CD4-positive, alpha-beta T cell treated with Interleukin-12 subunit alpha and Interleukin-12 subunit beta, for 1 hour (primary cell): ENCODE measurements at regions not wholly inside any gene's neighbourhood (a gene's known extent, or its start where the extent isn't known, plus 50 kb on each side); places are given as distances from the start of the nearest gene placed in this dataset.

Source experiments
- DNase-seq: peaks from one replicate; pipeline ENCODE4 v3.0.0-alpha.2; 2020

DNA sequence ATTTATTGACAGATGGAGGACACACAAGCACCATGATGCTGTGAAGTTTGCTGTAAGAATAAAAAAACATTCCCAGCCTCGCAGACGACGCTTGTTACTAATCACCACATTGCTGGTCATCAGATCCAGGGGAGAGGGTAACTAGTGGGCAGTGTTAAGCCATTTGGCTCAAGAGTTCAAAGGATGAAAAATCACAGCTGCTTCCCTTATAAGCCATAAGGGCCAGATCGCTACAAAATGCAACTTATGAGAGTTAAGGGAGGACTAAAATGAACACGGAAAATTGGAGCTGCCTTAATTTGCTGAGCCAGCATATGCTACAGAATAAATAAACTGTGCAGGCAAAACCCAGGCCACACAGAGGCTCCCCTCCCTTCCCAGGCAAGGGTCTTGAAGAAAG lies 522.6 kb downstream of the TDRD15 start:
- DNase-seq: no peak

DNA sequence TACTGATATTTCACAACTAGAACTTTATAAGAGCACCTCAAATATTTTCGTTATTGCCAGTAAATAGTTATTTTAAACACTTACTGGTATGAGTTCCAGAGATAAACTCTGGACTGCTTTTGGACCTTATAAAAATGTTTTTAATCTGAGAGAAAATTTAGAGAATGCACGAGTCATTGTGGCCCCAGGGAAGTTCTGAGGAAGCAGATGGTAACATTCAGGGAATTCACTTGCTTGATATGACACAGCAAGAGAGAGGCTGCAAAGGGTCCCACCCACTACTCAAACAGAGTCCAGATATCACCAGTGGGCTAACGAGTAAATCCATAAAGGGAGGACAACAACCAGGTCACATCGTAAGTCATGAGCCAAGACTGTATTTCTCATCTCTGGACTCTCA lies 526.8 kb downstream of the TDRD15 start:
- no peak for DNase-seq

DNA sequence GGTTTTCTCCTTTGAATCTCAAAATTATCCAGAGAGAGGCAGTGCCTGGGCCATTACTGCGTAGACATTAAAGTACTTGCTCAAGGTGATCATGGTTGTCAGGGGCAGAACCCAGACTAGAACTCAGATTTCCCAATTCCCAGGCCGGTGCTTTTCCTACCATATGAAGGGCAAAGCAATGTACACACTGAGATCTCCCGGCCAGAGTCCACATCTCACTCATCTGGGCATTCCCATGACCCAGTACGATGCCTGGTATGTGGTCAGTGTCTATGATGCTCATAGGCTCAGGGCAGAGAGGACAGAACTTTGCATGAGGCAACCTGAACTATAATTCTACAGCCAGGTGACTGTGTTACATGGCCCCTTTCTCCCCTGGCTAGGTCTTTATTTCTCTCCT lies 531.4 kb downstream of the TDRD15 start:
- no peak for DNase-seq

DNA sequence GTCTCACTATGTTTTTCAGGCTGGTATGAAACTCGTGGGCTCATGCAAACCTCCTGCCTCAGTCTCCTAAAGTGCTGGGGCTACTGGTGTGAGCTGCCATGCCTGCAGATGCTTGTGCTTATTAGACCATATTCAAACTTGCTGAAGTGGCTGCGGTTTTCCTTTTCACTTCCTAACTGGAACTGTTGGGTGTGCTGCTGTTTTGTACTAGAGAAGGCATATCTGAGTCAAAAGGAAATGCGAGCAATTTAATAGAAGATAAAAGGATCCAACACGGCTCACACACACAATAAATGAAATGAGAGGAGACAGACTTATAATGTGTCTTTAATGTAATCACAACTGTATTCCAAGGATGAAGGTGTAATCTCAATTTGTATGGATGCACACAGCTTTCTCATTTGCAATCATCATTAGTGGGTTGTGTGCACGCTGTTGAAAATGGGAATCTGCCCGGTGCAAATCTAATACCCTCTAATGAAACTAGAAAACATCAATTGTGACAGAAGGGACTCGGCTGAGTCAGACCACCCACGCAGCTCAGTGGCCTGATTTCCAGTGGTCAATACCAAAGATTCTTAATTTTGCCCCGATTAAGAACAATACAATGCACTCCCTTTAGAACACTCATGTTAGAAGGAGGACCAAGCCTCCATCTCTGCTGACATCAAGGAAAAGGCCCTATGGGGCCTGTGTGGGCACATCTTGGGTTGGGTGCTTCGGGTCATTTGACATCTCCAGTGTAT lies 532.7 kb downstream of the TDRD15 start:
- no peak for DNase-seq

DNA sequence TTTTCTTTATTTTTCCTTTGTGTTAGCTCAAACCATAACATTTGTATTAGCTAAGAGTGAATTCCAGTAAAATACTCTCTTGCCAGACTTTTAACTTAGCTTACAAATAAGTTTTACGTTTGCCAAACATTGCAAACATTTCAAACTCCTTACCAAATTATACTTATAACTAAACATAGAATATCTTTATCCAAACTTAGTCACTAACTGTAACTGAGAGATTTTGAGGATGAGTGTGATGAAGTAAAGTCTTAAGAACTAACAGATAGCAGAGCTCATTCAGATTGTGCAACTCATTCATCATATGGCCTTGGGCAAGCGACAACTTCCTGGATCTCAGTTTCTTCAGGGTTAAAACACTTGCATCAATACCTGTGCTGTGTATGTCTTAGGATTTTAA lies 533.7 kb downstream of the TDRD15 start:
- no peak for DNase-seq

DNA sequence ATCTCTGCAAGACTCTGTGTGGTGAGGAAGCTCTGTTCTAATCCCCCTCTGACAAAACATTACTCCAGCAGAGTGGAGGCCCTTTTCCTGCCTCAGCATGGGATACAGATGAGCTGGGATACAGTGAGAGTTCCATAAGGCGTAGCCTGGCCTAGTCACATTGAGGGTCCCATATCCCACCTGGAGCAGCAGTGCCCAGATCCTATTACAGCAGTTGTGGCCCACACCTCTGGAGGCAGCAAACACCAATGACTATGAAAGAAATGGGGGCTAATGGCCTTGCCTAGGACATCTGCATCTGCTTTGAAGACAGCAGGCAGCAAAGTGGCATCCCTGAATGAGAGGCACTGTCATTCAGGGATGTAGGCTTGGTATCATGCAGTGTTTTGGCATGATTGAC lies 534.5 kb downstream of the TDRD15 start:
- no peak for DNase-seq

DNA sequence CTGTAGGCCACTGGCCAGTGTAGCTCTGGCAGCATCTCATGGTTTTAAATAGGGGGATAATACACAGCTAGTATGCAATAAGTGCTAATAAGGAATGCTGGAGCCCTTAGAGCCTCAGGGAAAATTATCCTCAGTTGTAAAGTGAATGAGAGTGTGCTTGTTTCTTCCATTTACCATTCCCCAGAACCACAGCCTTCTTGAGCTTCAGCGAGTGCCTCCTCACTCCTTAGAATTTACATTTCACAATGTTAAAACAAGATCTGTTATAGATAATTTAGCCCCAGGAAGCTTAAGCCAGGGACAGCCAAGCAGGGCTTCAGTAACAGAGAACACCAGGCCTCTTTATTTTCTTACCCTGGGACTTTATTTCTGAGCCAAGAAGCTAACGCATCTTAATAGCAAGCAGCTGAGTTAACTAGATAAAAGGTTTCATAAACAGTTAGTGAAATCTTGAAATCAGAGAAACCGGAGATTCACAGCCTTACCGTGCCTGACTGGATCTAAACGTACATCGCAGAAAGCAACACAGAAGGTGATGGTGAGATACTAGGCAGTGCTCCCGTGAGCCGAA lies 535.2 kb downstream of the TDRD15 start:
- no peak for DNase-seq

DNA sequence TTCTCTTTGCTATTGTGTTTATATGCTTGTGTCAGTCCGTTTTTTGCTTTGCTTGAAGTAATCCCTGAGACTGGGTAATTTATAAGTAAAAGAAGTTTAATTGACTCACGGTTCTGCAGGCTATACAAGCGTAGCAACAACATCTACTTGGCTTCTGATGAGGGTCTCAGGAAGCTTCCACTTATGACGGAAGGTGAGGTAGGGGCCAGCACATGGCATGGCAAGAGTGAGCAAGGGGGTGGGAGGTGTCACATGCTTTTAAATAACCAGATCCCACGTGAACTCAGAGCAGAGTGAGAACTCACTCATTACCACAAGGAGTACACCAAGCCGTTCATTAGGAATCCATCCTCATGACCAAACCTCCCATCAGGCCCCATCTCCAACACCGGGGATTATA lies 540.3 kb downstream of the TDRD15 start:
- no peak for DNase-seq

DNA sequence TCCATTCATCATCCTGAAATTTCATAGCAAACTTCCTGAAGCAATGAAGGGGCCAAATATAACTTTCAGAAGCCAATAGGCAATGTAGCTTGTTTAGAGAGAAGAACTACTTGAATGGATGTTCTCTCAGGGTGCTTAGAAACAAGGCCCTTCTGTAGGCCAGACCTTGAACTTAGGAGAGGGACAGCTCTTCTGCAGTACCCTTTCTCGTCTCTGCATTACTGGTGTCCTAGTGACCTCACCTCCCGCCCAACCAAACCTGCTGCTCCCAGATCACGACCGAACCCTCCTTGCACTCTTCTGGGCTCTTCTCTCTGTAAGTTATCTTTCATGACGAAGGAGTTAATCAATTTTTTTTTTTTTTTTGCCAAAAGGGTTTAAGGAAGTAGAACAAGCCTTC lies 543.9 kb downstream of the TDRD15 start:
- no peak for DNase-seq

DNA sequence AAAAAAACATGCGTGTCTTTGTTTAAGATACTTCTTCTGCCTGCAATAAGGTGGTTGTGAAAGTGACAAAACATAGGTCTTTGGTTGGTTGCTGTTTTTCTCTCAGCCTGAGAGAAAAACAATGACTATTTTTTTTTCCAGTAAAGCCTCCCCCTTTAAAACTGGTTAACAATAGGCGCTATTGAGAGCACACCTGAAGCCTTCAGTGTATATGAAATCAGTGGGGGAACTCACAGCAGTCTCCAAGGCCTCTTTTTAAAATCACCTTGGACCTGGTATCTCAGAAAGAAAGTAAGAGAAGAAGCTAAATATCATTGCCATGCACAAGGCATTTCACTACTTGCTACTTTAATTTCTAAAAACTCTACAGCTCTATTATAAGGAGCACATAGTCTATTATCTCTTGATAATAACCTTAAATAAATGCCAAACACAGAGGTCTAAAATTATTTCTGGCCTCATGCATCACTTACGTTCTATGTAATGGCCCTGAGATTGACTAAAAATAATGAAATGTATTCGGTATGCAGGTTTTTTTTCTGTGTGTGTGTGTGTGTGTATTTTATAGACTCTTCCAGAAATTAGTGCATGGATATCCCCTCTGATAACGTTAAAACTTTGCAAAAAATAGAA lies 544.4 kb downstream of the TDRD15 start:
- DNase-seq: no peak

DNA sequence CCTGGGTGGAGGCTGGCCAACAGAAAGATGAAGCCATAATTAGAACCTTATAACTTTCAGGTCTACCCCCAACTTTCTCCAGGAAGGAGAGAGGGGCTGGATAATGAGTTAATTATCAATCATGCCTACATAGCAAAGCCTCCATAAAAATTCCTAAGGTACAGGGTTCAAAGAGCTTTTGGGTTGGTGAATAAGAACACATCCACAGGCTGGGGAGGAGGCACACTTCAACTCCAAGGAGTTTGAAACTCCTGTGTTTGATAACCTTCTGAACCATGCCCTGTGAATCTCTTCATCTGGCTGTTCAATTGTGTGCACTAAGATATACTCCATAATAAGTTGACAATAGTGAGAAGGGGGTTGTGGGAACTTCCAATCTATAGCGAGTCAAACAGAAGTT lies 552.3 kb downstream of the TDRD15 start:
- no peak for DNase-seq

DNA sequence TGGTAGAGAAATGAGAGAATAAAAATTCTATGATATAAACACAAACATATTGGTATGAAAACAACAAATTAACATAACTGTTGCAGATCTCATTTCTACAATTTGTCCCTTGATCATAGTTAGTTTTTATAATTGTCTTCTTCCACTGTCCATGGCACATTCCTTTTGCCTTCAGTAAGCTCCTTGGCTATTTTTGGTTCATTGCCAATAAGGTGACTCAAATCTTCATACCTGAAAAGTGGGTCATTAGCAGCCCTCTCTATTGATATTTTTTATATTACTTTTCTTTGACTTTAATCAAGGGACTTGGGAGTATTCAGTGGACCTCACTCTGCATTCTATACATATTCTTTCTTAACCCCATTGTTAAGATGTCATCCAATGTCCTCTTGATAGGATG lies 552.9 kb downstream of the TDRD15 start:
- no peak for DNase-seq

DNA sequence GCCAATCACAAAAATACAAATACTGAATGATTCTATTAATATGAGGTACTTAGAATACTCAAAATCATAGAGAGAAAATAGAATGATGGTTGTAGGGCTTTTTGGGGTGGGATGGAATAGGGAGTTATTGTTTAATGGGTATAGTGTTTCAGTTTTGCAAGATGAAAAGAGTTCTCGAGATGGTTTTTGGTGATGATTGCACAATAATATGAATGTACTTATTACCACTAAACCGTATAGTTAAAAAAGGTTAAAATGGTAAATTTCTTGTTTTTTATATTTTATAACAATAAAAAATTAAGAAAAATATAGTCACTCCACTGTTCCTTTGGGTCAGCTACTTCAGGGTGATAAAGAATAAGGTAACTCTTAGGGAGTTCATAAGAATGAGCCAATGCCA lies 560.1 kb downstream of the TDRD15 start:
- DNase-seq: no peak

DNA sequence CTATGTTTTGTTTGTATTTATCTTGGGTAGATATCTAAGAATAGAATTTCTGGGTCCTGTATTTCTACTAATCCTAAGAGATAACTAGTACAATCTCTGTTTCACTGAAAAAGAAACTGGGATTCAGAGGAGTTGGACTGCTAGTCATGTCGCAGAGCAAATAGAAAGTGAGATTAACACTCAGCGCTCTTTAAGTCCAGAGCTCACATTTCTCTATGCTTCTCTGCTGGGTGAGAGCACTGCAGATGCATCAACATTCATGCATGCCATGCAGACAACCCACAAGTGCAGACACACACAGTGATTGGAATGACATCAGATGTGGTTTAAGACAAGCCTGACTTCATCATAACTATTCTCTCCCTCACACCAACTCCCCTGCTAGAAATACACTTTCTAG lies 563.8 kb downstream of the TDRD15 start:
- no peak for DNase-seq

DNA sequence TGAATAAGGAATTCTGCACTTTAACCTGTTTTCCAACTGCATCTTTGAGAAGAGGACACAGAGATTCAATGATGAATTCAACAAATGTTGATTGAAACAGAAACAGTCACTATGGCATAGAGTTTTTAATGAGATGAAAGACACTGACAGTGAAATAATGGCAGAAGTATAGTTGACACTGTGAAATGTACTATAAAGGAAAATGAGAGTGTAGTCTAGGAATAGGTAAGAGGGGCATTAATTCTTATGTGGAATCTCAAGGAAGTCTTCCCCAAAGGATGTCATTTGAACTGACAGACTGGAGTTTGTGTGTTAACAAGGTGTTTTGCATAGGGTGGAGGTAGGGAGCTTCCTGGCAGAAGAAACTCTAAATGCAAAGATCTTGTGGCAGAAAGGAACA lies 566.2 kb downstream of the TDRD15 start:
- no peak for DNase-seq

DNA sequence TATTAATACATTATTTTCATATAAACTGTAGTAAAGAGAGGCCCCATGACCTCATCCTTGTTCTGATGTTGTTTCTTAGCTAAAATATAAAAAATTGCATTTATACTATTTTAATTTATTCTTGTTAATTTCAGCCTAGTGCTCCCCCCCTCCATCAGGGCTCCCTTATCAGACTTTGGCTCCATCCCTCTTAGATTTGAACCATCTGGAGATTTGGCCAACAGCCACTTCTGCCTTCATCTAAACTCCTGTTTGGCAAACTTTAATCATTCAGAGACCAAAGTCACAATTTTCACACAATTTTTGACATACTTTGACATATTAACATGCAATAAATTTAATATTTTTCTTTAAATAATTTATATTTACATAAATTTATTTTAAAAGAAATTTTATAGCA lies 569.3 kb downstream of the TDRD15 start:
- DNase-seq: no peak

DNA sequence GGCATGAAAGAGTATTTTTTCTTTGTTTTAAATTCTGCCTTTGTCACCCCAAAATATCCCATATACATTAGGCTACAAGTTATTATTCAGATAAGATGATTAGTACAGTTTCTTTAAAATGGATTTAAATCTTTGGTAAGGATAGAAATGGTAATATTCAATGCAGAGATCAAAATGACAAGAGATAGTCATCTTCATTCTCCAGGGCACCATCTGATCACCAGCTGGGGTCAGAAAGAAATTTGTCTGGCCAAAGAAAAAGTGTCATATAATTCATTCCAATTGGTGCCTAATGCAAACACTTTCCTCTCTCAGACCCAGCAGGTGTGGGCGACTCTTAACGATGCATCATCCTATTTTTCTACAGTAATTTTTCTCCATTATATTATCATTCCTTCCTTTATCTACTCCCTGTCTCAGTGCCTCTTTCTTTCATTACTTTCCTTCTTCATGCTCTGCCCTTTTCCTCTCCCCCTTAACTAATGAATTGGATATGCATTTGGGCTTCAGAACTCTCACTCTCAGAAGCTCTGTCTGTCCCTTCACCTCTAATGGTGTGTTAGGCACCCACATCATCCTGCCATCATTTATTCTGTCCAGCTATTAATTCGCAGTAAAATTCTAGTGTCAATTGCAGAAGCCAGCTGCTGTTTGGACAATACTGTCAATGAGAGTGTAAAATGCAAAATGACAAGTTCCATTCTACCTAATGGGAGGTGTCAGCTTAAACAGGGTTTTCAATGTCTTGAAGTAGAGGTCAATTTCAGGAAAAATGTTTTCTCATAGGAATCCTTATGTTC lies 570.5 kb downstream of the TDRD15 start:
- DNase-seq: no peak

DNA sequence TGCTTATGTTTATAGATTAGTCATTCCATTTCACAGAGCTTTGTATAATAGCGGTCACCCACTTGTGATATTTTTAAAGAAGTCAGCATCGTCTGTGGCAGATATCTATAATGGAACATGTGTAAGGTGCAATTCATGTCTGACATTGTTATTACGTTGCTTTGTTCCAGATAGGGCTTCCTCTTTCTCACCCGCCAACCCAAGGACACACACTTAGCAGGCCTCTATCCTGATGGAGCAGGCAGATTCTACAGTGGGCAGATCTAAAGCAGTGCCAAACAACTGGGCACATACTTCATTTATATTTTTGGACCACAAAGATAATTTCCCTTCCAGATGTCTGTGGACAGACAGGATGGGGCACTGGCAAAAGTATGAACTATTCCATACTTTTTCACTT lies 573.1 kb downstream of the TDRD15 start:
- no peak for DNase-seq

DNA sequence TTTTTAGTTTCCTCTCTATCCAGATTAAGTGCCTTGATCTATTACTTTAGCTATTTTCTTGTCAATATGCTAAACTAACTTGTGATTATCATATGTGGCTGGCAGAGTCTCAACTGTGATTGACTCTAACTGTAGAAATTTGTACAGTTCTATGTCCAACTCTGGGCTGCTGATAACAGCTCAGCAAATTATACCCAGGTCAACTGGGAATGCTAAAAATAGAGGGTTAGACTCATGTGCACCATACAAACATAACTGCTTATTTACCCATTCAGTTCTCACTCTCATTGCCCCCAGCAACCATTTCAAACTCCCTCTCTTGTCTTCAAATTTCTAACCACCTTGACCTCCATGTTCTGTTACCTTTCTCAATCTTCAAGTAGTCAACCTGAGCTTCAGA lies 576.9 kb downstream of the TDRD15 start:
- DNase-seq: no peak

DNA sequence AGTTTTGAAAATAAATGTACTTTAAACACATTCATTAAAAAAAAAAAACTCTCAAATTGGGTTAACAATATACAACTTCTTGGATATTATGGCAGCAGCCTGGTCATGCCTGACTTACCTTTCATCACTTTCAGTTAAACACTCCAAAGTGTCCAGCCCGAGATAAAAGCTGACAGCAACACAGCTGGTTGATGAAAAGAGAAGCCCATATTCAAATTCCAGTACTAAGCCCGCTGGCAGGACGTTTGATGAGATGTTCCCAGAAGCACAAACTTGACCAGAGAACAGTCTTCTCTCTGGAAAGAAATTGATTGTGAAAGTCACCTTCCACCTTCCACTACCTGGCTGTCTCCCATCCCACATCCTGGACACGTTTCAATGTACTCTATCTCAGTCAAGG lies 586.3 kb downstream of the TDRD15 start:
- DNase-seq: no peak

DNA sequence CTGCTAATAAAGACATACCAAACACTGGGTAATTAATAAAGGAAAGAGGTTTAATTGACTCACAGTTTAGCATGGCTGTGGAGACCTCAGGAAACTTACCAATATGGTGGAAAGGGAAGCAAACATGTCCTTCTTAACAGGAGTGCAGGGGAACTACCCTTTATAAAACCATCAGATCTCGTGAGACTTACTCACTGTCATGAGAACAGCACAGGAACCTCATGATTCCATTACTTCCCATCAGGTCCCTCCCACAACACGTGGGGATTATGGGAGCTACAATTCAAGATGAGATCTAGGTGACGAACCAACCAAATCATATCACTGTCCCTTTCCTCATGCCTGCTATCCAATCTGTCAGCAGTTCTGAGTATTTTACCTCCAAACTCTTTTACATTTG lies 586.7 kb downstream of the TDRD15 start:
- DNase-seq: no peak

DNA sequence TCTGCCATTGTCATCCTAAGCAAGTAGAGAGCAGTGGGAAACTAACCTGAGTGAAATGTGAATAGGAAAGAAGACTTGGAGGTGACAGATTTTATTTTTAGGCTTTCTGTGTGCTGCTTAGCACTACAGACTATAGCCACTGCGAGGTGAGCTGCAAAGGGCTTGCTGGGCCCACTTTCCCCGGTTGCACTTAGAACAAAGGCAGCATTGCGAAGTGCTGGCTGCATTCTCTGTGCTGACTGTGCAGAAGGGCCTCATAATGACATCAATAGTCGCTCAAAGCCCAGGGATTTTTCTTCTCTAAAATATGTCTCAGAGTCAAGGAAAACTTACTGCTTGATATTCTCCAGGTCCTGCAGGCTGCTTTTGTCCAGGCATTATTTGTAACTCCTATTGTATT lies 592.1 kb downstream of the TDRD15 start:
- DNase-seq: no peak

DNA sequence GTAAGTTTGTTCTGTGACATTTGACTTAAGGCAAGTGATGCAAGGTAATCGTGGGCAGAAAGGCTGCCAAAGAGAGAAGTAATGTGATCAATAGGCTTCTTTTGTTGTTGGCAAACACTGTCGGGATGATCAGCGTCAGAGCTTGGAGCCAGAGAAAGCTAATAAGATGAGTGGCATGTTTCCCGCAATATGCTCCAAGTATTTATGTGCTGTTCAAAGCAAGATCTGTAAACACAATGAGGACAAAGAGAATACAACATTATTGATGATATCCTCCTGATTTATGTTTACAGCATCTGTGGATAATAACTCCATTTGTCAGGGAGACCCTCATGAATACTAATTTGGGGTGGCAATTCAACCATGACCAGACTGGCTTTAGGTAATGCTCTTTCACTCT lies 603.3 kb downstream of the TDRD15 start:
- no peak for DNase-seq

DNA sequence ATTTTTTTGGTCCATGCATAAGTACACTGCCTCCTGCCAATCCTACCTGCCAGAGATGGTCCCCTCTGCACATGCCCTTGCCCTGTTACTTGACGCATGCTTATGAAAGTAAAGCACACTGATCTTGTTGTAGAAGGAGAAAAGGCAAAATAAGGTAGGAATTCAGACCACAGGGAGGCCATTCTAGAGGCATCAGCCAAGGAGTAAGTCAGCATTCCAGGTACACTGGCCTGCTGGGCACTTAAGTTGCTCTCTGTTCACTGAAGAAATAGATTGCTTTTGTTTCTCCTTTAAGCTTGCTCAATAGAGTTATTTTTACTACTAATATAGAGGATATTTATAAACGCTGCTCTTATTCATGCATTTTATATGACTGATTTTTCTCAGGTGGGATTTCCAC lies 604.4 kb downstream of the TDRD15 start:
- no peak for DNase-seq
